NB4 (cell line): ENCODE measurements at regions not wholly inside any gene's neighbourhood (a gene's known extent, or its start where the extent isn't known, plus 50 kb on each side); places are given as distances from the start of the nearest gene placed in this dataset.

Experiments
- CTCF ChIP-seq: IDR thresholded peaks from one replicate; pipeline ENCODE4 v1.5.1; 2012; ENCODE audit warnings: low read depth, low read length
- MAX ChIP-seq: IDR thresholded peaks from 2 replicates; pipeline ENCODE4 v1.6.1; 2011; ENCODE audit warnings: low read depth, low read length

GRCh38 chr5:135207866-135208265 is 173.8 kb upstream of the PITX1 start:
- no peak for TF ChIP-seq MAX
- no peak for TF ChIP-seq CTCF
